Upper lobe of right lung (tissue), 1 donor: ENCODE measurements at regions not wholly inside any gene's neighbourhood (a gene's known extent, or its start where the extent isn't known, plus 50 kb on each side); places are given as distances from the start of the nearest gene placed in this dataset.
A peak's percentile ranks its signal among the peaks of the same experiment; 100 is the strongest.
"Not testable (repeated sequence)": the region's sequence is repeated elsewhere in the genome, so short reads cannot be mapped to it uniquely, and the experiment has no call there.

Experiments
- ATAC-seq: fragments of 200-7000 bp; cut with Tn5 transposase; one replicate; pipeline ENCODE4 v1.9.1; 2020; ENCODE audit warnings: mild to moderate bottlenecking, moderate library complexity
- DNase-seq: peaks from one replicate; pipeline ENCODE4 v3.0.0-alpha.2; 2020
- H3K27ac ChIP-seq: fragments of 200-600 bp; one replicate; pipeline ENCODE4 v1.8.0; 2022
- H3K27me3 ChIP-seq: fragments of 200-600 bp; one replicate; pipeline ENCODE4 v1.8.0; 2022; ENCODE audit warnings: mild to moderate bottlenecking
- H3K36me3 ChIP-seq: fragments of 200-600 bp; one replicate; pipeline ENCODE4 v1.8.0; 2022
- H3K4me1 ChIP-seq: fragments of 200-600 bp; one replicate; pipeline ENCODE4 v1.8.0; 2022
- H3K4me3 ChIP-seq: fragments of 200-600 bp; one replicate; pipeline ENCODE4 v1.8.0; 2022; ENCODE audit warnings: mild to moderate bottlenecking
- H3K9me3 ChIP-seq: fragments of 200-600 bp; one replicate; pipeline ENCODE4 v1.8.0; 2022
- intact Hi-C: fragments of 100-400 bp; cut with DNase I; formaldehyde crosslinking; loops from one replicate; pipeline ENCODE4 v1.11.0; 2022
- TF ChIP-seq, protein P1 (sequence below): fragments of 200-600 bp; IDR thresholded peaks from one replicate; pipeline ENCODE4 v1.8.0; 2022; ENCODE audit warnings: antibody characterized with exemption
- donor health status: DM: no; HTN: yes; CAD: no; lungs with severe emphysema.

DNA sequence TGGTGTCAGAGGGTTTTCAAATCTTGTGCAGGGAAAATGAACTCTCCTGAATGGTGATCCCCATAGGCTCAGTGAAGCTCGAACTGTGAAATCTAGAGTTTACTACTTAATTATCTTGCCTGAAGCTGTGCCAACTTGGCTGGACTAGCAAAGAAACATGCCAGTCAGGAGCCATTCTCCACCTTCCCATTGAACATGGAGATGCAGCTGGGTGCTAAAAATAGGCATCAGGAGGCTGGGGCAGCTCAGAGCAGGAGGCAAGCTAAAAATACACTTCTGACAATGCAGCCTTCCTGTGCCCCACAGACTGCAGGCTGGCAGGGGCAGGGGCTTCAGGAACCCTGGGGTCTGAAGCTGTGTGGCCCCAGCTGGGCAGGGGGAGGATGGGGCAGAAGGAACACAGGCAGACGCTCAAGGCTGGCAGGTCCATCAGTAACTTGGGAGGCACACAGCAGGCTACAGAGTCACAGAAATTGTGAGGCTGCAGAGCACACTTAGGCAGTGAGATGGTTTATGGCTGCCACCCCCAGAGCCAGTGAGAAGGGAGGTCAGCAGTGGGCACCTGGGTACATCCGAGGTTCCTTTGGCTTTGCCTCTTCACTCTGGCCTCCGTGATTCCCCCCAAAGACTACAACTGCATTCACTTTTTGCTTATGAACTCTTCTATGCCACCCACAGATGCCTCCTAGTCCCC lies 155.4 kb upstream of the KCND3 start:
- Histone ChIP-seq H3K36me3 (no peaks in the 10 kb centered on the region), H3K9me3 (peaks cover 5% of the 10 kb centered on the region), H3K4me1 (no peaks in the 10 kb centered on the region), H3K4me3 (no peak overlapping the region), H3K27ac (no peak overlapping the region), H3K27me3 (no peaks in the 10 kb centered on the region)
- TF ChIP-seq, protein P1, sequence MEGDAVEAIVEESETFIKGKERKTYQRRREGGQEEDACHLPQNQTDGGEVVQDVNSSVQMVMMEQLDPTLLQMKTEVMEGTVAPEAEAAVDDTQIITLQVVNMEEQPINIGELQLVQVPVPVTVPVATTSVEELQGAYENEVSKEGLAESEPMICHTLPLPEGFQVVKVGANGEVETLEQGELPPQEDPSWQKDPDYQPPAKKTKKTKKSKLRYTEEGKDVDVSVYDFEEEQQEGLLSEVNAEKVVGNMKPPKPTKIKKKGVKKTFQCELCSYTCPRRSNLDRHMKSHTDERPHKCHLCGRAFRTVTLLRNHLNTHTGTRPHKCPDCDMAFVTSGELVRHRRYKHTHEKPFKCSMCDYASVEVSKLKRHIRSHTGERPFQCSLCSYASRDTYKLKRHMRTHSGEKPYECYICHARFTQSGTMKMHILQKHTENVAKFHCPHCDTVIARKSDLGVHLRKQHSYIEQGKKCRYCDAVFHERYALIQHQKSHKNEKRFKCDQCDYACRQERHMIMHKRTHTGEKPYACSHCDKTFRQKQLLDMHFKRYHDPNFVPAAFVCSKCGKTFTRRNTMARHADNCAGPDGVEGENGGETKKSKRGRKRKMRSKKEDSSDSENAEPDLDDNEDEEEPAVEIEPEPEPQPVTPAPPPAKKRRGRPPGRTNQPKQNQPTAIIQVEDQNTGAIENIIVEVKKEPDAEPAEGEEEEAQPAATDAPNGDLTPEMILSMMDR = no peak
- DNase-seq = no peak
- intact Hi-C loops = no loop called here
- ATAC-seq = no peak

DNA sequence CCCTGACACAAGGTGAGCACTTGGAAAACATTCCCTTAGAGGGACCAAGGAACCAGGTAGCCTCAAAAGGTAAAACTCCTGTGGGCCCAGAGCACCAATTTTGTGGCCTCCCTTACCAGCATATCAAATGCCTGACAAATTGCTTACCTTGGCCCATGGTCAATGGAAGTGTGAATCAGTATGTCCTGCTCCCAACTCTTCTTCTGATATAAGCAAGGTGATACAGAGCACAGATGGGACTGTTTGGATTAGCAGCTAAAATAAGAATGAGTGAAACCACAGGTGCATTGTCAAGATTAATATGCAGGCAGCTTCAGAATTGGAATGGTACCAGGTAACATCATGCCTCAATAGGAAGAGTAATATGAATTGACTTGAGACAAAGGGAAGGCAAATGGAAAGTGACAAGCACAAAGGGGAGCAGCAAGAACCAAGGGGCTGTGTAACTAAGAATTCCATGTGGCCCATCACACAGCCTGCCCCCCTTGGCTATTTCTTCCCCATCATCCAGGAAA lies 156.8 kb upstream of the KCND3 start:
- DNase-seq (no peak), ATAC-seq (no peak)
- TF ChIP-seq, protein P1 = no peak
- H3K27me3 ChIP-seq = no peaks in the 10 kb centered on the region
- H3K9me3 ChIP-seq = peaks cover 5% of the 10 kb centered on the region
- H3K36me3 ChIP-seq = no peaks in the 10 kb centered on the region
- H3K4me1 ChIP-seq = no peaks in the 10 kb centered on the region
- no peak overlapping the region for H3K27ac ChIP-seq
- intact Hi-C loops = no loop called here
- no peak overlapping the region for H3K4me3 ChIP-seq

DNA sequence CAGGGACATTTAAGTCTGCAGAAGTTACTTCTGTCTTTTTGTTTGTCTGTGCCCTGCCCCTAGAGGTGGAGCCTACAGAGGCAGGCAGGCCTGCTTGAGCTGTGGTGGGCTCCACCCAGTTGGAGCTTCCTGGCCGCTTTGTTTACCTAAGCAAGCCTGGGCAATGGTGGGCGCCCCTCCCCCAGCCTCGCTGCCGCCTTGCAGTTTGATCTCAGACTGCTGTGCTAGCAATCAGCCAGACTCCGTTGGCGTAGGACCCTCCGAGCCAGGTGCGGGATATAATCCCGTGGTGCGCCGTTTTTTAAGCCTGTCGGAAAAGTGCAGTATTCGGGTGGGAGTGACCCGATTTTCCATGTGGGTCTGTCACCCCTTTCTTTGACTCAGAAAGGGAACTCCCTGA lies 170.7 kb upstream of the KCND3 start:
- H3K4me1 ChIP-seq, H3K9me3 ChIP-seq, ATAC-seq, H3K36me3 ChIP-seq, H3K27me3 ChIP-seq, DNase-seq, intact Hi-C loops, H3K27ac ChIP-seq, H3K4me3 ChIP-seq: not testable (repeated sequence)

DNA sequence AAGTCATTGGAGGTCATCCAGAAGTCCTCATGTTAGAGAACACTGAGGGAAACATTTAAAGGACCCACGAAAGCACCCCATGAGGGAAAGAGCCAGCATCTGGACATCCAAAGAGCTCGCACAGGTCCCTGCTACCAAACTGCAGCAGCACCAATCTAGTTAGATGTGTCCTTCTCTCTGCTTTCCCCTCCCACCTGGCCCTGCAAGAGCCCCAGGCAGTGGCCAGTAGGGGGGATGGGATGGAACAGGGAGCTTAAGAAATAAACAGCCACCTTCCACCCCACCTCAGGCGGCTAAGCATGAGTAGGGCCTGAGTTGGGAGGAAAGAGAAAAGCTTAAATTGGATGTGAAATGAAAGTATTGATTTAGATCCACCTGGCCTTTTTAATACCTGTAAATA lies 175.9 kb upstream of the KCND3 start:
- no peak for ATAC-seq
- Histone ChIP-seq H3K27ac (no peak overlapping the region), H3K27me3 (no peaks in the 10 kb centered on the region), H3K36me3 (no peaks in the 10 kb centered on the region), H3K9me3 (no peaks in the 10 kb centered on the region), H3K4me3 (no peak overlapping the region), H3K4me1 (no peaks in the 10 kb centered on the region)
- intact Hi-C loops = no loop called here
- TF ChIP-seq, protein P1 = no peak
- no peak for DNase-seq

DNA sequence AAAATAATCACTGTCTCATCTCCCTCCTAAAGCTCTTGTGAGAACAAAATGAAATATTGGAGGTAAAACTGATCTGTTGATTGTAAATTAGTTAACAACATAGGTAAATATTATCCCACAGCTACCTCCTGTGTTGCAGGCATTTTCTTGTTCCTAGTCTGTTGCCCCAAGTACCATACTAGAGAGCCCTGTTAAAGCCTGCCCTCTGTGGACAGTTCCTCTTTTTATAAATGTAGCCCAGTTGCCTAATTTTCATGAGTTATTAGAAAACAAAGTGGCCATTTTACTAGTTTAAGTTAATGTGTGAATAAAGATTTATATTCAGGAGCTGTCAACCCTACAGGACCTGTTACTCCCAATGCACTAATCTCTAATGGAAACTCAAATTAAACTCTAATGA lies 180.0 kb upstream of the KCND3 start:
- Histone ChIP-seq H3K9me3 (no peaks in the 10 kb centered on the region), H3K36me3 (no peaks in the 10 kb centered on the region), H3K4me1 (no peaks in the 10 kb centered on the region), H3K27me3 (no peaks in the 10 kb centered on the region), H3K27ac (no peak overlapping the region), H3K4me3 (no peak overlapping the region)
- DNase-seq (no peak), ATAC-seq (no peak)
- TF ChIP-seq, protein P1 = no peak
- intact Hi-C loops = no loop called here

DNA sequence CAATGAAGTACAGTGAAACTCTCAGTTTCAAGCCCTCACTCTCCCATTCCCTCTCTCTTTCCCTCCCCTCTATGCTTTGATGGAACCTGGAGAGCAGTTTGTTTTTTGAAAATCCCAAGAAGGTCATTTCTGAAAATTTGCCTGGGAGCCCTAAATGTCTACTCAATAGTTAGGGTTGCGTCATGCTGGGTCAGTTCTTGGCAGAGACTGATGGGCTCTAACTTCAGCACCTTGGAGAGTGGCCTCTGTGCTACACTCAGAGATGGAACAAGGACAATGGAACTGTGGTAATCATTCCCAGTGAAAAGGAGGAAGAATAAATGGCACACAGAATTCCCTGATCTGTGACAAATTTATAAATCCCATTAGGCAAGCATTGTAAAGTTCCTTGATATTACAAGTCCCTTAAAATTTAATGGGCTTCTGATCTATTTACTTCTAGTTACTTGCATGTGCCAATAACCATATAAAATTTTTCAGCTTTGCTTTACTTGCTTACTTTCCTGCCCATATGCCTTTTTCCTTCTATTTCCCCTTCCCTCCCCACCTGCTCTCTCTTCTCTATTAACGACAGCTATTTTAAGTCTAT lies 182.9 kb upstream of the KCND3 start:
- Histone ChIP-seq H3K27ac (no peak overlapping the region), H3K27me3 (no peaks in the 10 kb centered on the region), H3K9me3 (no peaks in the 10 kb centered on the region), H3K36me3 (no peaks in the 10 kb centered on the region), H3K4me1 (no peaks in the 10 kb centered on the region), H3K4me3 (no peak overlapping the region)
- TF ChIP-seq, protein P1 = no peak
- DNase-seq (no peak), ATAC-seq (peak; percentile 82)
- intact Hi-C loops = no loop called here
